ENCODE measurements at regions not wholly inside any gene's neighbourhood (a gene's known extent, or its start where the extent isn't known, plus 50 kb on each side); places are given as distances from the start of the nearest gene placed in this dataset.

- Histone ChIP-seq H3K36me3 (no peaks in the 10 kb centered on the region), H3K27me3 (no peaks in the 10 kb centered on the region), H3K27ac (no peak overlapping the region), H3K9me3 (no peaks in the 10 kb centered on the region), H3K4me3 (no peak overlapping the region), H3K4me1 (ENCODE audit: insufficient read depth) (no peaks in the 10 kb centered on the region)
- no peak for DNase-seq
- intact Hi-C loops (cut with DNase I), result no loop called here
- TF ChIP-seq POLR2A (IDR thresholded peaks at IDR 0.05) (no peak), EP300 (IDR thresholded peaks at IDR 0.05) (no peak), CTCF (IDR thresholded peaks at IDR 0.05) (no peak)
- 46 to 79% (median 47%) methylated on average over 1 of the region's 1 CpG for WGBS, 3 donors
Measured at GRCh38 chr11:97965849-97966646, 1054.7 kb upstream of the CNTN5 start.

- no peaks in the 10 kb centered on the region for H3K36me3 ChIP-seq
- intact Hi-C loops (cut with DNase I), result no loop called here
- no peaks in the 10 kb centered on the region for H3K27me3 ChIP-seq
- no peak for DNase-seq
- no peak overlapping the region for H3K4me3 ChIP-seq
- H3K27ac ChIP-seq, result no peak overlapping the region
- WGBS, 3 donors, result 91 to 95% (median 95%) methylated on average over 3 of the region's 3 CpGs
- no peaks in the 10 kb centered on the region for H3K9me3 ChIP-seq
- no peak for TF ChIP-seq POLR2A (IDR thresholded peaks at IDR 0.05)
- no peak for TF ChIP-seq CTCF (IDR thresholded peaks at IDR 0.05)
- TF ChIP-seq EP300 (IDR thresholded peaks at IDR 0.05), result no peak
- no peaks in the 10 kb centered on the region for H3K4me1 ChIP-seq (ENCODE audit: insufficient read depth)
Measured at GRCh38 chr11:97966901-97967300, 1053.8 kb upstream of the CNTN5 start.

- H3K27ac ChIP-seq, result no peak overlapping the region
- no peak for DNase-seq
- intact Hi-C loops (cut with DNase I), result no loop called here
- H3K9me3 ChIP-seq, result no peaks in the 10 kb centered on the region
- TF ChIP-seq POLR2A (IDR thresholded peaks at IDR 0.05), result no peak
- no peak for TF ChIP-seq EP300 (IDR thresholded peaks at IDR 0.05)
- TF ChIP-seq CTCF (IDR thresholded peaks at IDR 0.05), result no peak
- no peaks in the 10 kb centered on the region for H3K4me1 ChIP-seq (ENCODE audit: insufficient read depth)
- no peaks in the 10 kb centered on the region for H3K27me3 ChIP-seq
- H3K36me3 ChIP-seq, result no peaks in the 10 kb centered on the region
- WGBS, 3 donors, result 86 to 96% (median 87%) methylated on average over 2 of the region's 2 CpGs
- H3K4me3 ChIP-seq, result no peak overlapping the region
Measured at GRCh38 chr11:97968071-97968470, 1052.7 kb upstream of the CNTN5 start.

GRCh38 chr11:97972731-97973130 is 1048.0 kb upstream of the CNTN5 start:
- intact Hi-C loops (cut with DNase I), result no loop called here
- H3K27me3 ChIP-seq, result no peaks in the 10 kb centered on the region
- H3K27ac ChIP-seq, result no peak overlapping the region
- H3K4me1 ChIP-seq (ENCODE audit: insufficient read depth), result no peaks in the 10 kb centered on the region
- no peaks in the 10 kb centered on the region for H3K9me3 ChIP-seq
- no peak overlapping the region for H3K4me3 ChIP-seq
- H3K36me3 ChIP-seq, result no peaks in the 10 kb centered on the region
- TF ChIP-seq EP300 (IDR thresholded peaks at IDR 0.05), result no peak
- no peak for TF ChIP-seq CTCF (IDR thresholded peaks at IDR 0.05)
- no peak for TF ChIP-seq POLR2A (IDR thresholded peaks at IDR 0.05)
- 62 to 83% (median 74%) methylated on average over 5 of the region's 5 CpGs for WGBS, 3 donors
- DNase-seq, result no peak
